ENCODE measurements at regions not wholly inside any gene's neighbourhood (a gene's known extent, or its start where the extent isn't known, plus 50 kb on each side); places are given as distances from the start of the nearest gene placed in this dataset.
A peak's percentile ranks its signal among the peaks of the same experiment; 100 is the strongest.
"Not testable (repeated sequence)": the region's sequence is repeated elsewhere in the genome, so short reads cannot be mapped to it uniquely, and the experiment has no call there.

DNA sequence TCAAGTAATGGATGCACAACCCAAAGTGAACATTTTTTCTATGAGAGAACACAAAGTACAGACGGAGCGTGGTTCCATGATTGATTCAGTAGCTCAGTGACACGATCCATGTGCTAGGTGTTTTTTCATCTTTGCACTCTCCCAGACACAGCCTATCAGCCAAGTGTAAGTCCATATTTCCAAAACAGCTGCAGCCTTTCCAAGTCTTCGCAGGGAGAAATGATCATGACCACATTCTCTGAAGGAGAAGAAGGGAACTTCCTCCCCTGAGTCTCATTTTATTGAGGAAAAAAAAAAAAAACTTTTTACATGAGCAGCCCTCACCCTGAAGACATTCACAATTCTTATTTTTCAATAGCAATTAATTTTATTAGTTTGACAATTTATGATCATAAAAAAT, 958.3 kb downstream of the LTN1 start:
- WGBS, 2 donors = 64 to 82% methylated on average over 4 of the region's 4 CpGs
- not testable (repeated sequence) for H3K4me3 ChIP-seq; H3K27ac ChIP-seq (ENCODE audit: low read depth in 1 of 2, low read length in 1 of 2); H3K9ac ChIP-seq (ENCODE audit: insufficient read depth in 1 of 2, low read length in 2 of 2); H3K36me3 ChIP-seq (ENCODE audit: control insufficient read depth in 4 of 4, insufficient read depth in 4 of 4, low read length in 4 of 4); H3K27me3 ChIP-seq (ENCODE audit: control insufficient read depth in 3 of 3, insufficient read depth in 3 of 3, low read length in 2 of 3); ATAC-seq (ENCODE audit: insufficient read depth, low FRiP score); H3K4me1 ChIP-seq (ENCODE audit: control insufficient read depth in 5 of 5, insufficient read depth in 5 of 5, low read length in 5 of 5)
- peaks cover 0 to 13% (median 7%) of the 10 kb centered on the region in 4 donors for H3K9me3 ChIP-seq (ENCODE audit: control insufficient read depth in 4 of 4, insufficient read depth in 3 of 4, low read length in 3 of 4)
- DNase-seq = peak; percentile 33 to 67 (median 67)

DNA sequence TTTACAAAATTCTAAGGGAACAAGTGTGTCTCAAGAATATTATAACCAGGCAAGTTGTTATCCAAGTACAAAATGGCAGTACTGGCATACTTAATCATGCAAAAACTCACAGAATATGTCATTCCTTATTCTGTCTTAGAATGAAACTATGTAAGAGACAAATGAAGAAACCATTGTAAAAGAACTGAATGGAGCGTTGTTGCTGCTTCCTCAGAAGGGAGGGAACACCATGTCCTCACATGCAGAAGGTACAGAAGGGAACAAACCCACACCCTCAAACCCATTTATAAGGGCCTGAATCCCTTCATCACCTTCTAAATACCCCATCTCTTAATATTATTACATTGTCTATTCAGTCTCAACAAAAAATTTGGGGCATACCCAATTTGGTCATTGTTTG, 960.0 kb downstream of the LTN1 start:
- not testable (repeated sequence) for ATAC-seq (ENCODE audit: insufficient read depth, low FRiP score); H3K4me1 ChIP-seq (ENCODE audit: control insufficient read depth in 5 of 5, insufficient read depth in 5 of 5, low read length in 5 of 5); H3K27me3 ChIP-seq (ENCODE audit: control insufficient read depth in 3 of 3, insufficient read depth in 3 of 3, low read length in 2 of 3); H3K36me3 ChIP-seq (ENCODE audit: control insufficient read depth in 4 of 4, insufficient read depth in 4 of 4, low read length in 4 of 4); H3K27ac ChIP-seq (ENCODE audit: low read depth in 1 of 2, low read length in 1 of 2); H3K4me3 ChIP-seq; DNase-seq; H3K9ac ChIP-seq (ENCODE audit: insufficient read depth in 1 of 2, low read length in 2 of 2)
- peaks cover 0 to 13% (median 7%) of the 10 kb centered on the region in 4 donors for H3K9me3 ChIP-seq (ENCODE audit: control insufficient read depth in 4 of 4, insufficient read depth in 3 of 4, low read length in 3 of 4)
- 97 to 100% methylated on average over 1 of the region's 1 CpG for WGBS, 2 donors

DNA sequence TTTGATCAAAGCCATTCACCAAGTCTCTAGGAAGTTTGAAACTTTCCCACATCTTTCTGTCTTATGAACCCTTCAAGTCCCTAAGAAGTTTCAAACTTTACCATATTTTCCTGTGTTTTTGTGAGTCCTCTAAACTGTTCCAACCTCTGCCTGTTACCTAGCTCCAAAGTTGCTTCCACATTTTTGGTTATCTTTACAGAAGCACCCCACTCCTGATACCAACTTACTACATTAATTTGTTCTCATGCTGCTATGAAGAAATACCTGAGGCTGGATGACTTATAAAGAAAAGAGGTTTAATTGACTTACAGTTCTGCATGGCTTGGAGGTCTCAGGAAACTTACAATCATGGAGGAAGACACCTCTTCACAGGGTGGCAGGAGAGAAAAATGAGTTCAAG, 961.6 kb downstream of the LTN1 start:
- not testable (repeated sequence) for H3K27me3 ChIP-seq (ENCODE audit: control insufficient read depth in 3 of 3, insufficient read depth in 3 of 3, low read length in 2 of 3); H3K27ac ChIP-seq (ENCODE audit: low read depth in 1 of 2, low read length in 1 of 2); H3K9ac ChIP-seq (ENCODE audit: insufficient read depth in 1 of 2, low read length in 2 of 2); DNase-seq; H3K4me1 ChIP-seq (ENCODE audit: control insufficient read depth in 5 of 5, insufficient read depth in 5 of 5, low read length in 5 of 5); H3K4me3 ChIP-seq; H3K36me3 ChIP-seq (ENCODE audit: control insufficient read depth in 4 of 4, insufficient read depth in 4 of 4, low read length in 4 of 4); ATAC-seq (ENCODE audit: insufficient read depth, low FRiP score)
- H3K9me3 ChIP-seq (ENCODE audit: control insufficient read depth in 4 of 4, insufficient read depth in 3 of 4, low read length in 3 of 4) = peaks cover 0 to 13% (median 7%) of the 10 kb centered on the region in 4 donors

DNA sequence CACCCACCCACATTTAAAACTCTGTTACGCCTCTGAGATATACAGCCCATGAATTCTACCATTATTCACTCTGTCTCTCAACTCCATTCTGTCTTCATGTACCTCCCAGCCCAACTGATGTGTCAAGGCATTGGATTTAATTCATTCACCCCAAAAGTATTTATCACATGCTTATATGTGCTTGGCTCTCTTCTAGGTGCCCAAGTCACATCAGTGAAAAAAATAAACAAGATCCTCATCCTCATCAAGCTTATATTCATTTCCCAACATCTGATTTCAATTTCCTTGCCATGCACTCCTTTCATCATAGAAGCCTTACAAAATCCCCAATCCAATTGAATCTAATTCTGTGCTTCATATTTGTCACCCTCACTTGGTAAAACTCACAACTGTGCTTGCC, 967.6 kb downstream of the LTN1 start:
- H3K27me3 ChIP-seq (ENCODE audit: control insufficient read depth in 3 of 3, insufficient read depth in 3 of 3, low read length in 2 of 3) = no peaks in the 10 kb centered on the region
- ATAC-seq (ENCODE audit: insufficient read depth, low FRiP score) = no peak
- 98 to 100% methylated on average over 1 of the region's 1 CpG for WGBS, 2 donors

More for the DNA sequence above, 967.6 kb downstream of the LTN1 start:
- no peak overlapping the region for H3K9ac ChIP-seq (ENCODE audit: insufficient read depth in 1 of 2, low read length in 2 of 2)
- TF ChIP-seq, protein P1, sequence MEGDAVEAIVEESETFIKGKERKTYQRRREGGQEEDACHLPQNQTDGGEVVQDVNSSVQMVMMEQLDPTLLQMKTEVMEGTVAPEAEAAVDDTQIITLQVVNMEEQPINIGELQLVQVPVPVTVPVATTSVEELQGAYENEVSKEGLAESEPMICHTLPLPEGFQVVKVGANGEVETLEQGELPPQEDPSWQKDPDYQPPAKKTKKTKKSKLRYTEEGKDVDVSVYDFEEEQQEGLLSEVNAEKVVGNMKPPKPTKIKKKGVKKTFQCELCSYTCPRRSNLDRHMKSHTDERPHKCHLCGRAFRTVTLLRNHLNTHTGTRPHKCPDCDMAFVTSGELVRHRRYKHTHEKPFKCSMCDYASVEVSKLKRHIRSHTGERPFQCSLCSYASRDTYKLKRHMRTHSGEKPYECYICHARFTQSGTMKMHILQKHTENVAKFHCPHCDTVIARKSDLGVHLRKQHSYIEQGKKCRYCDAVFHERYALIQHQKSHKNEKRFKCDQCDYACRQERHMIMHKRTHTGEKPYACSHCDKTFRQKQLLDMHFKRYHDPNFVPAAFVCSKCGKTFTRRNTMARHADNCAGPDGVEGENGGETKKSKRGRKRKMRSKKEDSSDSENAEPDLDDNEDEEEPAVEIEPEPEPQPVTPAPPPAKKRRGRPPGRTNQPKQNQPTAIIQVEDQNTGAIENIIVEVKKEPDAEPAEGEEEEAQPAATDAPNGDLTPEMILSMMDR (IDR thresholded peaks at IDR 0.05; ENCODE audit: control extremely low read depth, extremely low read depth) = no peak
- H3K36me3 ChIP-seq (ENCODE audit: control insufficient read depth in 4 of 4, insufficient read depth in 4 of 4, low read length in 4 of 4) = no peaks in the 10 kb centered on the region
- peaks cover 0 to 5% (median under 1%) of the 10 kb centered on the region in 4 donors for H3K9me3 ChIP-seq (ENCODE audit: control insufficient read depth in 4 of 4, insufficient read depth in 3 of 4, low read length in 3 of 4)
- H3K4me3 ChIP-seq = no peak overlapping the region
- H3K4me1 ChIP-seq (ENCODE audit: control insufficient read depth in 5 of 5, insufficient read depth in 5 of 5, low read length in 5 of 5) = no peaks in the 10 kb centered on the region
- no peak for DNase-seq
- no peak overlapping the region for H3K27ac ChIP-seq (ENCODE audit: low read depth in 1 of 2, low read length in 1 of 2)

All from lung (tissue), 11 donors.